GM19467 (cell line): ENCODE measurements at regions not wholly inside any gene's neighbourhood (a gene's known extent, or its start where the extent isn't known, plus 50 kb on each side); places are given as distances from the start of the nearest gene placed in this dataset.
"Not testable (repeated sequence)": the region's sequence is repeated elsewhere in the genome, so short reads cannot be mapped to it uniquely, and the experiment has no call there.

Experiments used
- ATAC-seq: cut with Tn5 transposase; IDR thresholded peaks from one replicate; pipeline ENCODE4 v1.9.1; 2021; ENCODE audit warnings: mild to moderate bottlenecking, moderate library complexity; ENCODE audit not compliant: unreplicated experiment

DNA sequence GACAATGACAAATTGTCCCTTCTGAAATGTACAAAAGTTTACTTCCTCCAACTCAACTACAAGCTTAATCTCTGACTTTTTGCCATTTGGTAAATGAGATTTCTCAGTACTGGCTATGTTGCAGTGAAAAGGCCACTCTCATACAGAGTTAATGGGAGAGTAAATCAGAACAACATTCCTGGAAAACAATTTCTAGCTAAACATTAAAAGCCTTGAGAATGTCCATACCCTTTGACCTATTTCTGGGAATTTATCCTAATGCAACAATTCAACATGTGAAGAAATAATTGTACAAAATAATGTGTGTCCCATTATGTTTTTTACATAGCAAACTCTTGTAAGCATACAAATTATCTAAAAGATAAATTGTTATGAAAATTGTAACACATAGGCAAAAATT is 56.3 kb upstream of the SPEF2 start:
- no peak for ATAC-seq

DNA sequence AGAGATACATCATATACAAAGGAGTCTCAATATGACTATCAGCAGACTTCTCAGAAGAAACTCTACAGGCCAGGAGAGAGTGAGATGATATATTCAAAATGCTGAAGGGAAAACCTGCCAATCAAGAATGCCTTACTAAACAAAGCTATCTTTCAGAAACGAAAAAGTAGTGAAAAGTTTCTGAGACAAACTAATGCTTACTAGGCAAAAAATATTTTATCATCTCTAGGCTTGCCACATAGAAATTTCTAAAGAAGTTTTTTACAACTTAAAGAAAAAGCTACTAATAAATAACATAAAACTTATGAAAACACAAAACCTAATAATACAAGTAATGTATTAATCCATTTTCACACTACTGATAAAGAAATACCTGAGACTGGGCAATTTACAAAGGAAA is 59.9 kb upstream of the SPEF2 start:
- no peak for ATAC-seq

DNA sequence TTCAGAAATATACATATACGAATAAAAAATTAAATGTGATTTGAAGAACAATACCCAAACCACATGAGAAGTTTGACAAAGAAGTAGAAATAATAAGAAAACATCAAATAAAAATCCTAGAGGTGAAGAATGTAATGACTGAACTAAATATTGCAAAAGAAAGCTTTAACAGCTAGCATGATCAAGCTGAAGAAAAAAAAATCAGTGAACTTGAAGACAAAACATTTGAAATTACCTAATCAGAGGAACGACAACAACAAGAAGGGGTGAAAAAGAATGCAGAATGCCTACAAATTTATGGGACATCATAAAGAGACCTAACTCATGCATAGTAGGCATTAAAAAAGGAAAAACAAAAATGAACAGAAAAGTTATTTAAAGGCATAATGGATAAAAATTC is 60.5 kb upstream of the SPEF2 start:
- ATAC-seq, result no peak

- ATAC-seq, result no peak
These were observed 63.6 kb upstream of the SPEF2 start for GRCh38 chr5:35554016-35554415.

- ATAC-seq, result no peak
These were observed 72.5 kb upstream of the SPEF2 start for GRCh38 chr5:35545190-35545589.

- no peak for ATAC-seq
These were observed 74.3 kb upstream of the SPEF2 start for GRCh38 chr5:35543408-35543807.

DNA sequence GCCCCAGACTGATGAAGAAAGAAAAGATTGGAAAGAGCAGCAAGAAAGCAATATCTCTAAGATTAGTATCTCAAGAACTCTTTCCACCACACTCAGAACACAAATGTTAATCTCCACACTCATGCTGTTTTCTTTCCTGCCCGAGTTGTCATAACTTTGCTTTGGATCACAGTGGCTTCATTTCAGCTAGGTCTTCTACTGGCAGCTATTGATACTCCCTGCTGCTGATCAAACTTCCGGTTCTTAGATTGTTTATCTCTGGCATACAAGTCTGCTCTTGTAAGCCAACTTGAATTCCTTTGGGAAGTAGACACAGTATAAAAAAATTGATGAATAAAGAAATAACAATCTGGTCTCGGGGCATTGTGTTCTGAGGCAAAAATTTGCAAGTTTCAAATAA is 77.7 kb upstream of the SPEF2 start:
- no peak for ATAC-seq

DNA sequence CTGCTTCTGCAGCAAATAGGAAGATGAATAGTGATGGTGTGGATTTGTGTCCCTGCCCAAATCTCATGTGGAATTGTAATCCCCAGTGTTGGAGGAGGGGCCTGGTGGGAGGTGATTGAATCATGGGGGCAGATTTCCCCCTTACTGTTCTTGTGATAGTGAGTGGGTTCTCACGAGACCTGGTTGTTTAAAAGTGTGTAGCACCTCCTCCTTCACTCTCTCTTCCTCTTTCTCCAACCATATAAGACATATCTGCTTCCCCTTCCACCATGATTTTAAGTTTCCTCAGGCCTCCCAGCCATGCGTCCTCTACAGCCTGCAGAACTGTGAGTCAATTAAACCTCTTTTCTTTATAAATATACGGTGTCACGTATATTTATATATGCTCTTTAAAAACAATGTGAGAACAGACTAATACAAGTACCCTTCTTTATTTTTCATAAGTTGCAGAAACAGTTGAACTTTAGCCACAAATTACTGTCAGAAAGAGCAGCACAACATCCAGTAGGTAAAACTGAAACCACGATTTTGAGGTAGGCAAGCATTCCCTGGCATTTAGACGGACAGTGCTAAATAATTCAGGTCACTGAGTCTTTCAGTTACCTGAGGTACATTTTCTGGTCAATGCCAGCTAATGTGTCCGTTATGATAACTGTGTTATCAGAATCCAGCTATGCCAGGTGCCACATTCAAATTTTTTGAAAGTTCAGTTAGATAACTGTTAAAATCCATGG is 79.3 kb upstream of the SPEF2 start:
- ATAC-seq, result no peak

DNA sequence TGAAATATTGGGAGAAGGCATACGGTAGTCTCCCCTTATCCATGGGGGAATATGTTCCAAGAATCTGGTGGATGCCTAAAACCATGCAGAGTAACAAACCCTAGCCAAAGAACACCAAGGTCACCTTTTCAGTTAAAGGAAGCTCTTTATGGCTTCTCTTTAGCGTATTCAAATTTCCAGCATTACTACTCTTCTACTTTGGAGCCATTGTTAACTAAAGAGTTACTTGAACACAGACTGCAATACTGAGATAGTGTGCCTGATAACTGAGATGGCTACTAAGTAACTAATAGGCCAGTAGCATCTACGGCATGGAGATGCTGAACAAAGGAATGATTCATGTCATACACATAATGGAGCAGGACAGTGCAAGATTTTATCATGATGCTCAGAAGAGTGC is 84.5 kb upstream of the SPEF2 start:
- ATAC-seq, result no peak

GRCh38 chr5:35531553-35531952 is 86.1 kb upstream of the SPEF2 start:
- not testable (repeated sequence) for ATAC-seq

DNA sequence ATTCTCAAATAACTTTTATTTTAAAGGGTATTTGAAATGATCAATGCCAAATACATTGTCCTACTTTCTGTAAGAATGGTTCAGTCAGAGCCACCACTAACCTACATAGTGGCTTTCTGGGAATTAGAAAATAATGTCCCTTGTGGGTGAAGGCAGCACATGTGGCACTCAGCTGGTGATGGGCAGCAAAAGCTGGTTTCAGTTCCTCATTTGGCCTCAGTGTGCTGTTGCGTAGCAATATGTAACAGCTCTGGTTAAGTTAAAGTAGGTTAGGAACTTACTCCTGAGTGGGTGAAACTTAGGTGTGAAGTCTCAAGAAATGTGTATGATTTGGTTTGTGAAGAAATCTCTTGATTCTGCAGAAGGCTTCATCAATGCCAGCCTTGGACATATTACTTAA is 99.6 kb upstream of the SPEF2 start:
- ATAC-seq, result peak; percentile 99

DNA sequence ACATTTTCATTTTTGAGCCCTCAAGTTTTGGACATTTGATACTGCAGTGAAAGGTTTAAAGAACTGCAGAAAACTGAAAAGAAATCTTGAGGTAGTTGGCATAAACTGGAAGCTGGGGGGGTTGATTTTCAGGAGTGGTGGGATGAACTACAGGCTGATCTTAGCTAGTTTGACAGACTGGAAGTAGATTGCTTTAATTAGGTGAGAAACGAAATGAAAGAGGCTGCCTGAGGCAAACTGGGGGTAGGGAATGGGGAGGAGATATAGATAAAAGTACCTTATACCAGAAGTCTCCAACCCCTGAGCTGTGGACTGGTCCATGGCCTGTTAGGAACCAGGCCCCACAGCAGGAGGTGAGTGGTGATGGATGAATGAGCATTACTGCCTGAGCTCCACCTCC is 101.4 kb upstream of the SPEF2 start:
- no peak for ATAC-seq

DNA sequence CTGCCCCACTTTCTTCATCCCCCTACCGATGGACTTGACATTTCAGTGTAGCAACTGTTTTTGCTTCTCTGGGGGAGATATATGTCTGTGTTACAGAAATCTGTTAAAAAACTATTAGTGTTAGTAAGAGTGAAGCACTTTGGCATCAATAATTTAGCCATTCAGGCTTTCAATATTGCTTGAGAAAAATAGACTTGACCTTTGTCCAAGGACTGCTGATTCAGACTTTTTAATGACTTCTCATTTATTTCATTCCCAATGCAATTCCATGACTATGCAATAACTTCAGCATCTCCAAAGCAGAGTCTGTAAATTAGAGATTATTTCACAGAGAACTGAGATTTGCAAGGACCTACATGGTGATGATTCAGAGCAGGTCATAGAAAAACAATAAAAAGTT is 104.1 kb upstream of the SPEF2 start:
- no peak for ATAC-seq

DNA sequence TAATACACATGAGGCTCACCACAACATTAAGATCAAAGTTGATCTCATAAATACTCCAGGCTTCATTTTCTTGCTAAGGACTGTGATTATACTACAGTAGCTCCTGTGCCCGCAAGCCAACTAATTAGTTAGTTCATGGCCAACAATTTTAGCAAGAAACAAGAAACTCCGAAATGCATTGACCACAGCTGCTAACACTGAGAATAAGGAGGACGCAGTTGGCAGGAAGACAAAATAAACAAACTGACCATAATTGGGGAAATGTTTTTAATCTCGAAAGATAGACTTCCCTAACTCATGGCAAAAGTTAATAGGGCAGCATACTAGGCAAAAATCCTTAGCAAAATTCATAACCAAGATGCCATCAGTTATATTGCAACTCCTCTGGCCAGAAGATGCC is 115.5 kb upstream of the SPEF2 start:
- no peak for ATAC-seq

DNA sequence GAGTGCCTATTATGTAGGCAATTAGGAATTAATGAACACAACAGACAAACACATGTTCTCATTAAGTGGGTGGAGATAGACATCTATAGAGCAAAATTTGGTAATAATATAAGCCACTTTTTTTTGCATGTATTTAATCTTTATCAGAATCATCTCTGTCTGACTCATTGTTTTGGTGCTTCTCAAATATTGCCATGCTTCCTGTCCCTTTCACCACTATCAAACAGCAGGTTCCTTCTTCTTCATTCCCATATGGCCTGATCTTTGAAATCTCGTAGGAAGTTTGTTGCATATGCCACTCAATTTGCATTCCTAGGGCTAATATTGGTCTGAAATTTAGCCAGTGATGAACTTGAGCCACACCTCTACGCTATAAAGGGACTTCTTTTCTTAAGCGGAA is 128.9 kb upstream of the SPEF2 start:
- ATAC-seq, result no peak

DNA sequence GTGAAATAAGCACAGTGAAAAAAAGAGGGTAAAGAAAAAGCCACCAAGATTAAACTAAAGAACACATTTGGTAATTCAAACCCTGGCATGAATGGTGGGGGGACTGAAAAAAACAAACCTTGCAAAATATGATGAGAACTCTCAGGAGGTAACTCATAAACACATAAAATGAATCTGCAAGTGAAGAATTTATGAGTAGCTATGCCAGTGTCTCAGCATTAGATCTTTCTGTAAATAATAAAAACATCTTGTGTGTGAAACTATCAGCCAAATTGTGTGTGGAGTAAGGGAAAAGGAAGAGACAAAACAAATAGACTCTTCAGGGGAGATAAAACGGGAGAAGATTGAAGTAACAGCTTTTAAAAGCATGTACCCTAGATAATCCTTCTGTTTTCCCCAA is 129.6 kb upstream of the SPEF2 start:
- no peak for ATAC-seq

DNA sequence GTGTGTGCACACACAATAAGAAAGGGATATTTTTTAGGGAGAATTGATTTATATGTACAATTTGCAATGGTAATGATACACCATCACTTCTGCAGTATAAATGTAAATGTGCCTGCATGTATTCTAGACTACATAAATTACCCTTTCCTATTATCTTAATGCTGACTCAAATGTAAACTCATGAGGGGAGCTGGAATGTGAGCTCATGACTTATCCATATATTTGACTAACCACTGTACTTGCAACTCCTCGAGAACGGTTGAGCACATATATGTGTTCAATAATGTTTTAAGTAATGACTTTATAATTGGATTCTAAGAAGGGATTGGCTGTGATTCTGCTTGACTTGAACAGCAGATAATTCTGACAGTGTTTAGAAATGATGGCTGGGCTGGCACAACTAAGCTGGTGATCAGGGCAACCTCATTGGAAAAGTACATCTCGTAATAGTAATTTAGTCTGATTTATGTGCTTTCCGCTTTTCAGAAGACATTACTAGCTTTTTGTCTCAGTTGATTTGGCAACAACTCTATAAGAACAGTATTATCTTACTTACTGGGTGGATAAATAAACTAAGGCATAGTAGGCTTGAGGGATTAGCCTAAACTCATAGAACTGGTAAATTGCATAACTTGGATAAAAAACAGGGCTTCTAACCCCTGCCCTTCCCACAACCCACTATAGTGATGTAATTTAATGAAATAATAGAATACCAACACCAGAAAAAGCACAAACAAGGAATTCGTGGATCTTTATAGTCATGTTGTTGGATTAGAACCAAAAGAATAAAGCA is 130.2 kb upstream of the SPEF2 start:
- ATAC-seq, result no peak

DNA sequence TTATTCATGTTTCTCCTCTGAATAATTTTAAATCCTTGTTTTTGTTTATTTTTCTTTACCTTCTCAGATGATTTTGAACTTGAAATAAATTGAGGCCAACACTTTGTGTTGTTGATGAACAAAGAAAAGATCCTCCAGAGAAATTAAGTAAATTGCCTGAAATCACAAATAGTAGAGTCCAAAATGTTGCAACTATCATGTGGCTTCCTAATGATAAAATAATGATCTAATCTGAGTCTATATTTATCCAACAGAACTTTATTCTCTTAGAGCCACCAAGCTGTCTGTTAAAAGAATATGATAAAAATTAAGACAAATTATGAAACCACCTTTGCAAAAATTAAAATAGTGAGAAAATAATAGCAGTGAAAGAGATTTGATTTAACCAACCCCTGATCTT is 132.2 kb upstream of the SPEF2 start:
- ATAC-seq, result no peak

GRCh38 chr5:35484241-35484640 is 133.4 kb upstream of the SPEF2 start:
- no peak for ATAC-seq

- no peak for ATAC-seq
These were observed 133.9 kb upstream of the SPEF2 start for GRCh38 chr5:35483780-35484179.

DNA sequence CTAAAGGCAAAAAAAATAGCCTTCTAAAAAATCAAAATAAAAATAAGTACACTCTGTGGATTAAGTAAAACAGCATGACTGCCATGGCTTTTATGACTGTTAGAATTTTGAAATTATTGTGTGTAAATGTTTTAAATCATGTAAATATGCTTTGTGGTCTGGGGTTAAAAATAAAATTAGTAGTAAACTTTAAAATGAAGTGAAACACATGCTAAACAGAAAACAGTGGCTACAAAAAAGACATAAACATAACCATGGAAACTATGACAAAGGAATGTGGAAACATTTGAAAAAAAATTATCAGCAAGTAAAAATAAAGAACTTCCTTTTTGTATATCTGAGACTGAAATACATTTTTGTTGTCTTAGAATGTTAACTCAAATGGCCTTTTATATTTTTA is 134.5 kb upstream of the SPEF2 start:
- no peak for ATAC-seq

DNA sequence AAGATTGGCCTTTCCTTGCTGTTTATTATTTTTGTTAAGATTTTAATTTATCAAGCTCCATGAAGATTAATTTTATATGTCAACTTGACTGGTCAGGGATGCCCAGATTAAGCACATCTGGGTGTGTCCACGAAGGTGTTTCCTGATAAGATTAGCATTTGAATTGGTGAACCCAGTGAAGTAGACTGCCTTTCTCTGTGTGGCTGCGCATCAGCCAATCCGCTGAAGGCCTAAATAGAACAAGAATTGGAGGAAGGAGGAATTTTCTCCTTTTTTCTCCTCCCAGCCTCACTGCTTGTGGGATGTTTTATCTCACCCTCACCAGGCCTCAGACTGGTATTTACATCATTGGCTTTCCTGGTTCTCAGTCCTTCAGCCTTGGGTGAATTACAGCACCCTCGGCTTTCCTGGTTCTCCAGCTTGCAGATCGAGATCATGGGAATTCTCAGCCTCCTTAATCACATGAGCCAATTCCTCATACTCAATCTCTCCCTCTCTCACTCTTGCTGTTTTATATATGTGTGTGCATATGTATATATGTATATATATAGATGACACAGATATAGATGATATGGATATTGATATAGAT is 135.4 kb upstream of the SPEF2 start:
- ATAC-seq, result no peak
